Epithelial cell of proximal tubule (primary cell): ENCODE measurements at regions not wholly inside any gene's neighbourhood (a gene's known extent, or its start where the extent isn't known, plus 50 kb on each side); places are given as distances from the start of the nearest gene placed in this dataset.

Experiments used
- DNase-seq: peaks from one replicate; pipeline ENCODE4 v3.0.0-alpha.2; 2011; ENCODE audit warnings: low read depth
- H3K4me3 ChIP-seq: 2 replicates; pipeline ENCODE4 v1.5.1; 2011; ENCODE audit warnings: low read depth, mild to moderate bottlenecking, low read length
- TF ChIP-seq, protein P1 (sequence below): conservative IDR thresholded peaks from 2 replicates; pipeline ENCODE4 v1.5.1; 2012; ENCODE audit warnings: low read depth, mild to moderate bottlenecking, low read length

DNA sequence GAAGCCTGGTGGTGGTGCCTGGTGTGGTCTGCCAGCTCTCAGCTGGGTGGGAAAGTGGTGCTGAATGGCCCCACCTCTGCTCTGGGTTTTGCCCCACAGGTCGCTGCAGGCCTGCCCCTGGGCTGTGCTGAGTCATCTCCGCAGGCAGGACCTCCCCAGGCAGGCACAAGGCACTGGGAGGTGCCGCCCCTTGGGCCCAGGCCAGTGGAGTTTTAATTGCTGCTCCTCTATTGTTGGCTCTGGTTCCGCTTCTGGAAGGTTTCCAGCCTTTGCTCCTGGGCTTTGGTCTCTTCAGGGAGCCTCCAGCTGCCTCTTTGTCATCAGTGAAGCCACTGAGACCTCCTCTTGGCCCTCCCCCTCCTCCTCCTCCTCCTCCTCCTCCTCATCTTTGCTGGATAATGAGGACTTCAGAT, 180.3 kb upstream of the GRB10 start:
- TF ChIP-seq, protein P1, sequence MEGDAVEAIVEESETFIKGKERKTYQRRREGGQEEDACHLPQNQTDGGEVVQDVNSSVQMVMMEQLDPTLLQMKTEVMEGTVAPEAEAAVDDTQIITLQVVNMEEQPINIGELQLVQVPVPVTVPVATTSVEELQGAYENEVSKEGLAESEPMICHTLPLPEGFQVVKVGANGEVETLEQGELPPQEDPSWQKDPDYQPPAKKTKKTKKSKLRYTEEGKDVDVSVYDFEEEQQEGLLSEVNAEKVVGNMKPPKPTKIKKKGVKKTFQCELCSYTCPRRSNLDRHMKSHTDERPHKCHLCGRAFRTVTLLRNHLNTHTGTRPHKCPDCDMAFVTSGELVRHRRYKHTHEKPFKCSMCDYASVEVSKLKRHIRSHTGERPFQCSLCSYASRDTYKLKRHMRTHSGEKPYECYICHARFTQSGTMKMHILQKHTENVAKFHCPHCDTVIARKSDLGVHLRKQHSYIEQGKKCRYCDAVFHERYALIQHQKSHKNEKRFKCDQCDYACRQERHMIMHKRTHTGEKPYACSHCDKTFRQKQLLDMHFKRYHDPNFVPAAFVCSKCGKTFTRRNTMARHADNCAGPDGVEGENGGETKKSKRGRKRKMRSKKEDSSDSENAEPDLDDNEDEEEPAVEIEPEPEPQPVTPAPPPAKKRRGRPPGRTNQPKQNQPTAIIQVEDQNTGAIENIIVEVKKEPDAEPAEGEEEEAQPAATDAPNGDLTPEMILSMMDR: peak; percentile 12
- H3K4me3 ChIP-seq: no peak overlapping the region
- no peak for DNase-seq

DNA sequence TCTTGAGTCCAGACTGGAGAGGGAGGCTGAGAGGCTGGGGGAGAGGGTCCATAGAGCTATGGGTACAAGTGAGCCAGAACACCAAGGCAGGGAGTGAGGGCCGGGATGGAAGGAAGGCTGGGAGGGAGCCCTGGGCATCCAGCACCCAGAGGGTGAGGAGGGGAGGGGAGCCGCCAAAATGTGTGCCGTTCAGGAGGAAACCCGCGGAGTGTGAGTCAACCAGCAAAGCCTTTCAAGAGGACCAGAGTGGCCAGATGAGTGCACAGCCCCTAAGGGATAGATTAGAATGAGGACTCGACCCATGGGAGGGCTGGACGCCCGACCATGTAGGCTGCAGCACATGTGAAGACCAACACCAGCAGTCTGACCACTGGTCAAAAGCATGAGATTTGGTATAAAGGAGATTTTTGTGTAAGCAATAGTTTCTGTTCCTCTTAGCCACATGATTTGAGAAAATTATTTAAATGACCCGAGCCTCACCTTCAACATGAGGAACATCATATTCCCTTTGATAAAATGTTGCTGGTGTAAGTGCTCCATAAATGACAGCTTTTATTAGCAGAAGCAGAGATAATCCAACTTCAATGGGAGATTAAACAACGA, 179.7 kb upstream of the GRB10 start:
- no peak for DNase-seq
- H3K4me3 ChIP-seq: no peak overlapping the region
- TF ChIP-seq, protein P1: no peak

GRCh38 chr7:50960621-50961310, 178.1 kb upstream of the GRB10 start:
- H3K4me3 ChIP-seq: no peak overlapping the region
- TF ChIP-seq, protein P1: no peak
- DNase-seq: no peak

DNA sequence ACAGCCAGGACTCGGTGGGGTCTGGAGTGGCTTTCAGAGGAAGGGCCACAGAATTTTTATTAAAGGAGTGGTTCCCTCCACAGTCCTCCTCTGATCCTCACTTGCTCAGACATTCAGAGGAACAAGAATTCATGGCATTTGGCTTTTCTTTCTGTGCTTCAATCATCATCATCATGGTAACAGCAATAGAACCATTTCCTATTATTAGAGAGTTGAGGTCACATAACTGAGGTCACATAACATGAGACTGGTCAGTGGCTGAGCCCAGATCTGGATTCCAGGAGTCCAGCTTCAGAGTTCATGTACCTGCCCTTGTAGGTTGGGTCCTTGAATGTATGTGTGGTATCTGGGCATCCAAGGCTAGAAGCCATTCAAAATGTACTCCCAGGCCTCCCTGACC, 177.3 kb upstream of the GRB10 start:
- no peak for DNase-seq
- no peak overlapping the region for H3K4me3 ChIP-seq
- TF ChIP-seq, protein P1: no peak

DNA sequence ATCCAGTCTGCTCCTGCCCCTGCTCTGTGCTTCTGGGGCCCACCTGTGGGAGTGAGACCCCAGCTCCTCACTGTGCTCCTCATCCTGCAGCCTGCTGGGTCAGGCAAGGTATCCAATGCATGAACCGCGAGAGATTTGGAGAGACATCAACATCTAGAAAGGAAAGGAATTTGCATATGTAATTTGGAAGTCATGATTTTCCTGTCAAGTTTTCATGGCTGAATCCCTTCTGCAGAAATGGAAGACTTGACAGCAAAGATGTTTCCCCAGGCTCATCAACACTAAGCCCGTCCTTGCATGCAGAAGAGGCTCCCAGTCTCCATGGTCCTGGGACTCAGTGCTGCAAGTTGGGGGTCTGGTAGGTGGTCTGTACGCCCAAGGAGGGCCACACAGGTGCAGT, 176.9 kb upstream of the GRB10 start:
- no peak overlapping the region for H3K4me3 ChIP-seq
- TF ChIP-seq, protein P1: no peak
- no peak for DNase-seq

- no peak for DNase-seq
- TF ChIP-seq, protein P1: no peak
- H3K4me3 ChIP-seq: no peak overlapping the region
Measured at GRCh38 chr7:50957855-50958254, 175.2 kb upstream of the GRB10 start.

GRCh38 chr7:50957431-50957830, 174.7 kb upstream of the GRB10 start:
- no peak for DNase-seq
- TF ChIP-seq, protein P1: no peak
- H3K4me3 ChIP-seq: no peak overlapping the region
